Spleen (tissue), 11 donors: ENCODE measurements at regions not wholly inside any gene's neighbourhood (a gene's known extent, or its start where the extent isn't known, plus 50 kb on each side); places are given as distances from the start of the nearest gene placed in this dataset.

Source experiments
- DNase-seq: peaks from one replicate; pipeline ENCODE4 v3.0.0-alpha.2; 2020
- H3K27ac ChIP-seq, 8 donors: fragments of 200-600 bp; sonication (generic) in 7 of 8; 1 replicate in 4 of 8; 2 replicates in 4 of 8; pipeline versions ENCODE4 v1.5.0 to v1.8.0; 2016 to 2021; ENCODE audit warnings: inconsistent platforms in 4 of 8, mild to moderate bottlenecking in 4 of 8, moderate library complexity in 1 of 8
- H3K27me3 ChIP-seq, 7 donors: fragments of 200-600 bp; sonication (generic) in 6 of 7; replicated peaks in 1 of 7; 1 replicate in 4 of 7; 2 replicates in 3 of 7; pipeline versions ENCODE4 v1.5.0 to v1.8.0; 2016 to 2021; ENCODE audit warnings: inconsistent platforms in 3 of 7, mild to moderate bottlenecking in 1 of 7
- H3K36me3 ChIP-seq, 6 donors: fragments of 200-600 bp; sonication (generic) in 5 of 6; 1 replicate in 4 of 6; 2 replicates in 2 of 6; pipeline versions ENCODE4 v1.5.0 to v1.8.0; 2016 to 2021; ENCODE audit warnings: inconsistent platforms in 2 of 6
- H3K4me1 ChIP-seq, 6 donors: fragments of 200-600 bp; sonication (generic) in 5 of 6; 1 replicate in 3 of 6; 2 replicates in 3 of 6; pipeline versions ENCODE4 v1.5.0 to v1.8.0; 2016 to 2021; ENCODE audit warnings: inconsistent platforms in 3 of 6
- H3K4me3 ChIP-seq, 8 donors: fragments of 200-600 bp; sonication (generic) in 7 of 8; 1 replicate in 4 of 8; 2 replicates in 4 of 8; pipeline versions ENCODE4 v1.5.0 to v1.8.0; 2016 to 2021; ENCODE audit warnings: inconsistent platforms in 4 of 8, mild to moderate bottlenecking in 4 of 8, moderate library complexity in 2 of 8
- H3K9me3 ChIP-seq, 8 donors: fragments of 200-600 bp; sonication (generic) in 7 of 8; 1 replicate in 4 of 8; 2 replicates in 4 of 8; pipeline versions ENCODE4 v1.5.0 to v1.8.0; 2016 to 2021; ENCODE audit warnings: inconsistent platforms in 4 of 8
- POLR2A ChIP-seq, 3 donors: fragments of 450-650 bp; IDR thresholded peaks; one replicate each; pipeline ENCODE4 v1.5.1; 2017; ENCODE audit warnings: antibody characterized with exemption in 3 of 3, mild to moderate bottlenecking in 1 of 3
- POLR2AphosphoS5 ChIP-seq, 3 donors: sonication (generic); formaldehyde crosslinking; IDR thresholded peaks; one replicate each; pipeline ENCODE4 v1.5.1; 2017; ENCODE audit warnings: antibody characterized with exemption in 3 of 3
- WGBS, 5 donors: extraction: QIAGEN DNeasy Blood & Tissue Kit in 3 of 5; methylation state at CpG; one replicate each; pipeline versions ENCODE4 v1.1.5 to v1.1.7; 2013 to 2018; 5-methylcytosine and 5-hydroxymethylcytosine counted together
- intact Hi-C: fragments of 100-400 bp; cut with DNase I; formaldehyde crosslinking; loops from one replicate; pipeline ENCODE4 v1.15.0; 2023; ENCODE audit warnings: low total_unique reads
- TF ChIP-seq, protein P1 (sequence below), 11 experiments: fragments of 200-600 bp in 7 of 11; fragments of 450-650 bp in 4 of 11; sonication (generic) in 4 of 11; IDR thresholded peaks in 8 of 11; conservative IDR thresholded peaks in 3 of 11; 1 replicate in 7 of 11; 2 replicates in 4 of 11; pipeline versions ENCODE4 v1.4.0 to v1.8.0; 2016 to 2021; ENCODE audit warnings: antibody characterized with exemption in 11 of 11, inconsistent platforms in 4 of 11, mild to moderate bottlenecking in 1 of 11
- donor health status: healthy with polysubstance abuse.
- donor health status: DM: no; HTN: no; CAD: no; lungs with moderate emphysema.
- donor health status: DM: no; HTN: no; CAD: no.
- donor health status: Bipolar disorder and iron deficiency.
- donor health status: healthy.
- donor health status: DM: no; HTN: no; CAD: no.
- donor health status: DM: yes; HTN: yes; CAD: no.

DNA sequence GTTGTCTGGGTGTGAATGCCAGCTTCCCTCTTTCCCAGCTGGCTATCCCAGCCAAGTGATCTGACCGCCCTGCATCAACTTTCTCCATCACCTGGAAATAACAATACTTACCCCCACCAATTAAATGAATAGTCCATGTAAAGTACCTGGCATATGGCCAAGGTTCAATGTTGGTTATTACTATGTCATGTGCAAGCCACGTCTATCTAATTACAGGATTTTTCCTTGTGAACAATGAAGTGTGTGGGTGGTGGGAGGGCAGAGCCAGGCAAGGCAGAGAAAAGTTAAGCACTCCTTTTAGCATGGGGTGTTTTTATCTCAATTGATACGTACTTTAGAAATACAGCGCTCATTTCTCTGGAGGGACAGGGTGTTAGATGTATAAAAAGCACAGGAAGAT is 121.1 kb downstream of the NHLRC3 start:
- intact Hi-C loops: no loop called here
- 47 to 68% (median 59%) methylated on average over 4 of the region's 4 CpGs for WGBS, 5 donors
- no peaks in the 10 kb centered on the region for H3K9me3 ChIP-seq
- H3K4me3 ChIP-seq: no peak overlapping the region
- no peaks in the 10 kb centered on the region for H3K36me3 ChIP-seq
- TF ChIP-seq POLR2A (IDR thresholded peaks at IDR 0.05) (no peak), POLR2AphosphoS5 (IDR thresholded peaks at IDR 0.05) (no peak)
- TF ChIP-seq, protein P1, sequence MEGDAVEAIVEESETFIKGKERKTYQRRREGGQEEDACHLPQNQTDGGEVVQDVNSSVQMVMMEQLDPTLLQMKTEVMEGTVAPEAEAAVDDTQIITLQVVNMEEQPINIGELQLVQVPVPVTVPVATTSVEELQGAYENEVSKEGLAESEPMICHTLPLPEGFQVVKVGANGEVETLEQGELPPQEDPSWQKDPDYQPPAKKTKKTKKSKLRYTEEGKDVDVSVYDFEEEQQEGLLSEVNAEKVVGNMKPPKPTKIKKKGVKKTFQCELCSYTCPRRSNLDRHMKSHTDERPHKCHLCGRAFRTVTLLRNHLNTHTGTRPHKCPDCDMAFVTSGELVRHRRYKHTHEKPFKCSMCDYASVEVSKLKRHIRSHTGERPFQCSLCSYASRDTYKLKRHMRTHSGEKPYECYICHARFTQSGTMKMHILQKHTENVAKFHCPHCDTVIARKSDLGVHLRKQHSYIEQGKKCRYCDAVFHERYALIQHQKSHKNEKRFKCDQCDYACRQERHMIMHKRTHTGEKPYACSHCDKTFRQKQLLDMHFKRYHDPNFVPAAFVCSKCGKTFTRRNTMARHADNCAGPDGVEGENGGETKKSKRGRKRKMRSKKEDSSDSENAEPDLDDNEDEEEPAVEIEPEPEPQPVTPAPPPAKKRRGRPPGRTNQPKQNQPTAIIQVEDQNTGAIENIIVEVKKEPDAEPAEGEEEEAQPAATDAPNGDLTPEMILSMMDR (IDR thresholded peaks at IDR 0.05 in 8 of 11, conservative IDR thresholded peaks at IDR 0.05 in 3 of 11): no peak
- H3K27me3 ChIP-seq: peaks cover 0 to 25% (median 0%) of the 10 kb centered on the region in 7 donors
- H3K4me1 ChIP-seq: no peaks in the 10 kb centered on the region
- no peak overlapping the region for H3K27ac ChIP-seq
- no peak for DNase-seq

- no peak overlapping the region for H3K4me3 ChIP-seq
- 69 to 87% (median 77%) methylated on average over 1 of the region's 1 CpG for WGBS, 5 donors
- no peaks in the 10 kb centered on the region for H3K9me3 ChIP-seq
- H3K36me3 ChIP-seq: no peaks in the 10 kb centered on the region
- TF ChIP-seq POLR2A (IDR thresholded peaks at IDR 0.05): no peak
- TF ChIP-seq, protein P1 (IDR thresholded peaks at IDR 0.05 in 8 of 11, conservative IDR thresholded peaks at IDR 0.05 in 3 of 11): no peak
- no peak for TF ChIP-seq POLR2AphosphoS5 (IDR thresholded peaks at IDR 0.05)
- no peaks in the 10 kb centered on the region for H3K4me1 ChIP-seq
- H3K27ac ChIP-seq: no peak overlapping the region
- no peak for DNase-seq
- peaks cover 0 to 25% (median 0%) of the 10 kb centered on the region in 7 donors for H3K27me3 ChIP-seq
- intact Hi-C loops: no loop called here
These were observed 121.7 kb downstream of the NHLRC3 start for GRCh38 chr13:39159846-39160370.

DNA sequence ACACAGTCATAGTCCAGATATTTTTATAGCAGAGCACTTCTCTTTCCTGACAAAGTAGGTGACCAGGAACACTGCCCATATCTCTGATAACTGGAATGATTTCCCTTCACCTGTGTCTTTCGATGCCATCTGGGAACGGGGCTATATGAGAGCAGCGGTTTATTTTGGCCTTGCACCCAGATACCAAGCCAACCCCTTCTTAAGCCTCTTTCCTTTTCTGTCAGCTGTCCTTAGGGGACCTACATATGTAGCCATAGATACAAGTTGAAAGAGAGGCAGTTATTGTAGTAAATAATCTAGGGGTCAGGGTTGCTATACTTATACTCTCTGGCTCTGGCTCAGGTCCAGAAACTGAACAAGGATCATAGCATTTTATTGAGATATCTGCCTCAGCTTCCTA is 128.8 kb downstream of the NHLRC3 start:
- Histone ChIP-seq H3K36me3 (no peaks in the 10 kb centered on the region), H3K27ac (no peak overlapping the region), H3K4me1 (no peaks in the 10 kb centered on the region), H3K9me3 (no peaks in the 10 kb centered on the region), H3K27me3 (no peaks in the 10 kb centered on the region), H3K4me3 (no peak overlapping the region)
- 49 to 61% (median 52%) methylated on average over 3 of the region's 3 CpGs for WGBS, 5 donors
- DNase-seq: no peak
- intact Hi-C loops: no loop called here
- no peak for TF ChIP-seq POLR2AphosphoS5 (IDR thresholded peaks at IDR 0.05)
- TF ChIP-seq POLR2A (IDR thresholded peaks at IDR 0.05): no peak
- TF ChIP-seq, protein P1 (IDR thresholded peaks at IDR 0.05 in 8 of 11, conservative IDR thresholded peaks at IDR 0.05 in 3 of 11): no peak

DNA sequence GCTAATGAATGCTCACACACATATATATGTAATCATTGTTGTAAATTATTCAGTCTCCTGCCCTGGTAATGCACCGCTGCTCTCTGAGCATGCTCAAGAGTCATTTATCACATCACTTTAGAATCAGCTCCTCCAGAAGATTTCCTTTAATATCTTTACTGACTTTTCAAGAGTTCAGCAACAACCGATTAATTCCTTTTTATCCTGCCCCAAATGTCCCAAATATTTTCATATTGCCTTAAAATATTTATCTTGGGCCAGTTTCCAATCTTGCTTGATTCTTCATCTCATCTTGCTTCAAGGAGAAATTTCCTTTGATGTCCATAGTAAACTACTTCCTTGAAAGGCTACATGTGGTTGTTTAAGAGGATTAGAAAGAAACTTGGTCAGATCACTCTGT is 132.5 kb downstream of the NHLRC3 start:
- Histone ChIP-seq H3K27ac (no peak overlapping the region), H3K9me3 (no peaks in the 10 kb centered on the region), H3K27me3 (no peaks in the 10 kb centered on the region), H3K4me3 (no peak overlapping the region), H3K36me3 (no peaks in the 10 kb centered on the region), H3K4me1 (no peaks in the 10 kb centered on the region)
- TF ChIP-seq POLR2AphosphoS5 (IDR thresholded peaks at IDR 0.05) (no peak), POLR2A (IDR thresholded peaks at IDR 0.05) (no peak)
- TF ChIP-seq, protein P1 (IDR thresholded peaks at IDR 0.05 in 8 of 11, conservative IDR thresholded peaks at IDR 0.05 in 3 of 11): no peak
- no peak for DNase-seq
- WGBS, 5 donors: 70 to 88% (median 85%) methylated on average over 2 of the region's 2 CpGs
- intact Hi-C loops: no loop called here
